HG03558 (cell line): ENCODE measurements at regions not wholly inside any gene's neighbourhood (a gene's known extent, or its start where the extent isn't known, plus 50 kb on each side); places are given as distances from the start of the nearest gene placed in this dataset.
"Not testable (repeated sequence)": the region's sequence is repeated elsewhere in the genome, so short reads cannot be mapped to it uniquely, and the experiment has no call there.

ENCODE experiments used
- ATAC-seq: cut with Tn5 transposase; IDR thresholded peaks from one replicate; pipeline ENCODE4 v1.9.1; 2021; ENCODE audit warnings: moderate number of reproducible peaks; ENCODE audit not compliant: unreplicated experiment; ENCODE audit errors: extremely low read depth

- no peak for ATAC-seq
Observed at GRCh38 chr10:33102071-33102470, 144.0 kb upstream of the ITGB1 start.

GRCh38 chr10:33101392-33101787 is 143.4 kb upstream of the ITGB1 start:
- no peak for ATAC-seq

- no peak for ATAC-seq
Observed at GRCh38 chr10:33100781-33101391, 142.9 kb upstream of the ITGB1 start.

GRCh38 chr10:33099748-33100147 is 141.7 kb upstream of the ITGB1 start:
- no peak for ATAC-seq

- ATAC-seq: no peak
Observed at GRCh38 chr10:33098951-33099663, 141.1 kb upstream of the ITGB1 start.

- peak; percentile 72 for ATAC-seq
Observed at GRCh38 chr10:33095867-33096815, 138.1 kb upstream of the ITGB1 start.

- ATAC-seq: no peak
Observed at GRCh38 chr10:33094263-33095051, 136.4 kb upstream of the ITGB1 start.

GRCh38 chr10:33093362-33093761 is 135.3 kb upstream of the ITGB1 start:
- ATAC-seq: no peak

- ATAC-seq: no peak
Observed at GRCh38 chr10:33092596-33092995, 134.6 kb upstream of the ITGB1 start.

GRCh38 chr10:33091201-33091600 is 133.2 kb upstream of the ITGB1 start:
- ATAC-seq: no peak

GRCh38 chr10:33088990-33089389 is 131.0 kb upstream of the ITGB1 start:
- no peak for ATAC-seq

GRCh38 chr10:33087922-33088321 is 129.9 kb upstream of the ITGB1 start:
- no peak for ATAC-seq

GRCh38 chr10:33087152-33087551 is 129.1 kb upstream of the ITGB1 start:
- ATAC-seq: no peak

GRCh38 chr10:33086100-33086499 is 128.1 kb upstream of the ITGB1 start:
- no peak for ATAC-seq

GRCh38 chr10:33085313-33085833 is 127.3 kb upstream of the ITGB1 start:
- ATAC-seq: no peak

GRCh38 chr10:33084453-33084852 is 126.4 kb upstream of the ITGB1 start:
- no peak for ATAC-seq

GRCh38 chr10:33082373-33082895 is 124.4 kb upstream of the ITGB1 start:
- no peak for ATAC-seq

GRCh38 chr10:33080467-33080866 is 122.4 kb upstream of the ITGB1 start:
- ATAC-seq: not testable (repeated sequence)

- ATAC-seq: no peak
Observed at GRCh38 chr10:33074443-33074842, 116.4 kb upstream of the ITGB1 start.
